ENCODE measurements at regions not wholly inside any gene's neighbourhood (a gene's known extent, or its start where the extent isn't known, plus 50 kb on each side); places are given as distances from the start of the nearest gene placed in this dataset.
"Not testable (repeated sequence)": the region's sequence is repeated elsewhere in the genome, so short reads cannot be mapped to it uniquely, and the experiment has no call there.

GRCh38 chr10:8285970-8286369 lies 231.5 kb downstream of the GATA3 start:
- not testable (repeated sequence) for DNase-seq

GRCh38 chr10:8288600-8288999 lies 234.1 kb downstream of the GATA3 start:
- DNase-seq, result no peak

- DNase-seq, result no peak
Measured at GRCh38 chr10:8289186-8289924, 234.9 kb downstream of the GATA3 start.

- DNase-seq, result no peak
Measured at GRCh38 chr10:8294779-8295178, 240.3 kb downstream of the GATA3 start.

GRCh38 chr10:8295311-8295710 lies 240.8 kb downstream of the GATA3 start:
- DNase-seq, result no peak

- no peak for DNase-seq
Measured at GRCh38 chr10:8296090-8296733, 241.7 kb downstream of the GATA3 start.

GRCh38 chr10:8296734-8297101 lies 242.2 kb downstream of the GATA3 start:
- no peak for DNase-seq

GRCh38 chr10:8297107-8297506 lies 242.6 kb downstream of the GATA3 start:
- no peak for DNase-seq

- DNase-seq, result no peak
Measured at GRCh38 chr10:8297959-8298358, 243.5 kb downstream of the GATA3 start.

- DNase-seq, result no peak
Measured at GRCh38 chr10:8298896-8299570, 244.5 kb downstream of the GATA3 start.

GRCh38 chr10:8300925-8301324 lies 246.4 kb downstream of the GATA3 start:
- DNase-seq, result no peak

- DNase-seq, result no peak
Measured at GRCh38 chr10:8301333-8301732, 246.8 kb downstream of the GATA3 start.

- DNase-seq, result no peak
Measured at GRCh38 chr10:8301831-8302230, 247.3 kb downstream of the GATA3 start.

GRCh38 chr10:8302565-8302964 lies 248.1 kb downstream of the GATA3 start:
- no peak for DNase-seq

- DNase-seq, result no peak
Measured at GRCh38 chr10:8304861-8305260, 250.4 kb downstream of the GATA3 start.

GRCh38 chr10:8305876-8306652 lies 251.6 kb downstream of the GATA3 start:
- no peak for DNase-seq

- no peak for DNase-seq
Measured at GRCh38 chr10:8306685-8307364, 252.3 kb downstream of the GATA3 start.

GRCh38 chr10:8310930-8311329 lies 256.4 kb downstream of the GATA3 start:
- no peak for DNase-seq

- DNase-seq, result no peak
Measured at GRCh38 chr10:8311526-8312070, 257.1 kb downstream of the GATA3 start.

GRCh38 chr10:8312079-8312478 lies 257.6 kb downstream of the GATA3 start:
- DNase-seq, result no peak

- no peak for DNase-seq
Measured at GRCh38 chr10:8312781-8313180, 258.3 kb downstream of the GATA3 start.

- no peak for DNase-seq
Measured at GRCh38 chr10:8314486-8314885, 260.0 kb downstream of the GATA3 start.

Measured in KG1 (cell line).